H1 (cell line): ENCODE measurements at regions not wholly inside any gene's neighbourhood (a gene's known extent, or its start where the extent isn't known, plus 50 kb on each side); places are given as distances from the start of the nearest gene placed in this dataset.
A peak's percentile ranks its signal among the peaks of the same experiment; 100 is the strongest.

ENCODE experiments used
- RNF2 ChIP-seq: fragments of 200-900, 300-1000 bp; sonication (generic); IDR thresholded peaks from 2 replicates; pipeline ENCODE4 v1.7.1; 2016; ENCODE audit warnings: borderline replicate concordance, low read depth, mild to moderate bottlenecking, antibody characterized with exemption, low read length; ENCODE audit not compliant: poor library complexity, severe bottlenecking; ENCODE audit errors: missing control alignments
- TF ChIP-seq, protein P1 (sequence below), 3 experiments: IDR thresholded peaks; 1 replicate in 2 of 3; 2 replicates in 1 of 3; pipeline versions ENCODE4 v1.5.1 to v1.6.1; 2011; ENCODE audit warnings: low read length in 3 of 3, mild to moderate bottlenecking in 3 of 3, inconsistent platforms in 2 of 3, low read depth in 1 of 3, moderate library complexity in 1 of 3; ENCODE audit not compliant: insufficient read depth in 1 of 3; ENCODE audit errors: control extremely low read depth in 1 of 3

GRCh38 chr6:9851541-9852380 is 563.1 kb downstream of the TFAP2A start (continued):
- TF ChIP-seq, protein P1, sequence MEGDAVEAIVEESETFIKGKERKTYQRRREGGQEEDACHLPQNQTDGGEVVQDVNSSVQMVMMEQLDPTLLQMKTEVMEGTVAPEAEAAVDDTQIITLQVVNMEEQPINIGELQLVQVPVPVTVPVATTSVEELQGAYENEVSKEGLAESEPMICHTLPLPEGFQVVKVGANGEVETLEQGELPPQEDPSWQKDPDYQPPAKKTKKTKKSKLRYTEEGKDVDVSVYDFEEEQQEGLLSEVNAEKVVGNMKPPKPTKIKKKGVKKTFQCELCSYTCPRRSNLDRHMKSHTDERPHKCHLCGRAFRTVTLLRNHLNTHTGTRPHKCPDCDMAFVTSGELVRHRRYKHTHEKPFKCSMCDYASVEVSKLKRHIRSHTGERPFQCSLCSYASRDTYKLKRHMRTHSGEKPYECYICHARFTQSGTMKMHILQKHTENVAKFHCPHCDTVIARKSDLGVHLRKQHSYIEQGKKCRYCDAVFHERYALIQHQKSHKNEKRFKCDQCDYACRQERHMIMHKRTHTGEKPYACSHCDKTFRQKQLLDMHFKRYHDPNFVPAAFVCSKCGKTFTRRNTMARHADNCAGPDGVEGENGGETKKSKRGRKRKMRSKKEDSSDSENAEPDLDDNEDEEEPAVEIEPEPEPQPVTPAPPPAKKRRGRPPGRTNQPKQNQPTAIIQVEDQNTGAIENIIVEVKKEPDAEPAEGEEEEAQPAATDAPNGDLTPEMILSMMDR (IDR thresholded peaks at IDR 0.05; ENCODE audit: control extremely low read depth in 1 of 3, insufficient read depth in 1 of 3, low read depth in 1 of 3, low read length in 3 of 3): peak; percentile 49 to 66 (median 50)
- no peak for TF ChIP-seq RNF2
